T-helper 1 cell treated with Interleukin-12 subunit alpha and Interleukin-12 subunit beta and Interleukin-4 antibody, amounts not matched to agents 30 ng/mL and 1 ng/mL, for 36 hours (primary cell): ENCODE measurements at regions not wholly inside any gene's neighbourhood (a gene's known extent, or its start where the extent isn't known, plus 50 kb on each side); places are given as distances from the start of the nearest gene placed in this dataset.

Experiments used
- intact Hi-C: fragments of 100-400 bp; cut with micrococcal nuclease; formaldehyde crosslinking; loops from one replicate; pipeline ENCODE4 v1.15.1; 2024

DNA sequence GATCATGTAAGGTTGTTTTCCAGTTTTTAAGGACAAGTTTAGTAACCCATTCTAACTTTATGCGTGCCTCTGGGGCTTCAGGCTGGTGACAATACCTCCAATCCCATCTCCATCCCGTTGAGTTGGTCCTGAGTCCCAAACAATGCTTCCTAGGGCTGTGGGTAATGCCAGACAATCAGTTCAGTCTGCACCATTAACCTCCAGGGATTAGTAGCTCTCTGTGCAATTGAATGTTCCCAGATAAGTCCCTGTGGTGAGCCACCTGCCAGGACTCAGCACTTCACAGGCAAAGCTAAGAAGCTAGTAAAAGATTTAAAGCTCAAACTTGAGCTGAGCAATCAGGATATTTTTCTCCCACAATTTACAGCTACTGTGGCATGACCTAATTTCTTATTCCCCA is 462.2 kb upstream of the PTBP2 start:
- intact Hi-C loops, result no loop called here

- intact Hi-C loops, result no loop called here
Measured at GRCh38 chr1:96281491-96281890, 440.1 kb upstream of the PTBP2 start.

- intact Hi-C loops, result no loop called here
Measured at GRCh38 chr1:96290033-96290432, 431.6 kb upstream of the PTBP2 start.

DNA sequence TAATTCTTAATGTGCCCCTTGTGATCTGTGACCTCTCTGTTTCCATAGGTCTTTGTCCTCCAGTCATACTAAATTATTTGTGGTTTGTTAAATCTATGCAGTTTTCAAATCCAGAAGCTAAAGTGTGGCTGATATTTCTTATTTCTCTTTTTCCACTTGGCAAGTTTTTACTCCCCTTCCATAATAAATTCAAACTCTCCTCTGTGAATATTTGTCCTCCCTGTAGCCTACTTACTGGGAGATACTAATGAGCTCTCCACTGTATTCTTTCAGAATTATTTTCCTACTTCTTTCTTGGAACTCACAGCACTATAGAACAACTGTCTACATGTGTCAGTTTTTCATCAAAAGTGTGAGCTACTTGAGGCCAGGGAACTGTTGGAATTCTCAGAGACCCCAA is 430.8 kb upstream of the PTBP2 start:
- intact Hi-C loops, result no loop called here

- intact Hi-C loops, result no loop called here
Measured at GRCh38 chr1:96291468-96291867, 430.1 kb upstream of the PTBP2 start.

- intact Hi-C loops, result no loop called here
Measured at GRCh38 chr1:96292141-96292540, 429.4 kb upstream of the PTBP2 start.

GRCh38 chr1:96296991-96297390 is 424.6 kb upstream of the PTBP2 start:
- intact Hi-C loops, result no loop called here

GRCh38 chr1:96306809-96307560 is 414.6 kb upstream of the PTBP2 start:
- intact Hi-C loops, result no loop called here

- intact Hi-C loops, result no loop called here
Measured at GRCh38 chr1:96308314-96308713, 413.3 kb upstream of the PTBP2 start.

DNA sequence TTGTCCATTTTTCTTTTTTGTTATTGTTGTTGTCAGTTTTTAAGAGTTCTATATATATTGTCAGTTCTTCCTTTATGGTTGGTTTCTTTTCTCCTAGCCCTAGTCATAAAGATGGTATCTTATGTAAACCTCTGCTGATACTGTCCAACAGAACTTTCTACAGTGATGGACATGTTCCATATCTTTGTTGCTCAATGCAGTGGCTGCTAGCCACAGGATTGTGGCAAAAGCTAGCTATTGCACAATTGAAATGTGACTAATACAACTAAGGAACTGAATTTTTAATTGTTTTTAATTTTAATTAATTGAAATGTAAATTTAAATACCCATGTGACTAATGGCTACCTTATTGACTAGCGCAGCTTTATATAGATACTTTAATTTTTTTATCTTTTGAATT is 411.8 kb upstream of the PTBP2 start:
- intact Hi-C loops, result no loop called here

- intact Hi-C loops, result no loop called here
Measured at GRCh38 chr1:96313216-96313615, 408.4 kb upstream of the PTBP2 start.

DNA sequence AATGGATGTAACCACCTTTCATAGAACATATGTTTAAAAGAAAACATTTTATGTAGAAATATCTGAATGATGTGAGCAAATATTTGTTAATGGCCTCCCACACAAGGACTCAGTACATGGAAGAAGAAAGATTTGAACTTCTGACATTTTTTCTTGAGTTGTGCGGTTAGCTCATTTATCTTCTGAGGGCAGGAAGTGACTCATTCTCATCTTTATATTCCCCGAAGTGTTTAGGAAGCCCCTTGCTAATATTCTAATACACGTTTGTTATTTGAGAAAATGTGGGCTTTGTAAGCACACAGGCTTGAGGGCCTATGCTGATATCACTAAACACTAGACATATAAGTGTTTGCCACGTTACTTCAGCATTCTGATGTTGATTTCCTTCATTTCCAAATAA is 392.5 kb upstream of the PTBP2 start:
- intact Hi-C loops, result no loop called here

GRCh38 chr1:96331596-96331995 is 390.0 kb upstream of the PTBP2 start:
- intact Hi-C loops, result no loop called here

DNA sequence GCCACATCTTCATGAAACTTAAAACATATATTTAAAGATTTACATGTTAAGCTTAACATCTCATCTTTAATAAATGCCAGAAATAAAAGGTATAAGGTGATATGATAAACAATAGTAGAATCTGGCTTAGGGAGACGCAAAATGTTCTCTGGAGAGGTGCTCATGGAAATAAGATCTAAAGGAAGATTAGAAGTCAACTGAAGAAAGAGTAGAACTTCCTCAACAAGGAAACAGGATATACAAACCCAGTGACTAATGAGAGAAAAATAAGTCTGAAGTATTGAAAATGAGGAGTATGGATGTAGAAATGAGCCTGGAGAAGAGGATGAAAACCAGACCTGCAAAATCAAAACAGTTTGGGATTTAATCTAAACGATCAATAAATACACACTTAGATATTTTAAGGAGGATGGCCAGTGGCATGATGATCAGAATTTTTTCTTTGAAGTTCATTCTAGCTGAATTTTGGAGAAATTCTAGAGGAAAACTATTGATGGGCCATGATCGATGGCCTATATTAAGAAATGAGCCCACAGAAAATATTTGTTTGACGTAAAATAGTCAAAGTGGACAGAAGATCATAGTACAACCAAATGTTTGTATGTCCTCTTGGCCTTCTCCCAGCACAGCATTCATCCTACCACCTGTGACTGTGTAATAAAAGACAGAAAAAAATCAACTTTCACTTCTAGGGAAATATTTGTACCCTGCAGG is 387.9 kb upstream of the PTBP2 start:
- intact Hi-C loops, result no loop called here

DNA sequence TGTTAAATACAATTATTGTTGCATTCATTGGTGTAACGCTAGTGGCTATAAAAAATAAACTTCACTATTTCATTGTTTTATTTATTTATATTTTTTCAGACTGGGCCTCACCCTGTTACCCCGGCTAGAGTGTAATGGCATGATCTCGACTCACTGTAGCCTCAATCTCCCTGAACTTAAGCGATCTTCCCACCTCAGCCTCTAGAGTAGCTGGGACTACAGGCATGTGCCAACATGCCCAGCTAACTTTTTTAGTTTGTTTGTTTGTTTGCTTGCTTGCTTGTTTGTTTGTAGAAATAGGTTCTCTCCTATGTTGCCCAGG is 387.4 kb upstream of the PTBP2 start:
- intact Hi-C loops, result no loop called here

DNA sequence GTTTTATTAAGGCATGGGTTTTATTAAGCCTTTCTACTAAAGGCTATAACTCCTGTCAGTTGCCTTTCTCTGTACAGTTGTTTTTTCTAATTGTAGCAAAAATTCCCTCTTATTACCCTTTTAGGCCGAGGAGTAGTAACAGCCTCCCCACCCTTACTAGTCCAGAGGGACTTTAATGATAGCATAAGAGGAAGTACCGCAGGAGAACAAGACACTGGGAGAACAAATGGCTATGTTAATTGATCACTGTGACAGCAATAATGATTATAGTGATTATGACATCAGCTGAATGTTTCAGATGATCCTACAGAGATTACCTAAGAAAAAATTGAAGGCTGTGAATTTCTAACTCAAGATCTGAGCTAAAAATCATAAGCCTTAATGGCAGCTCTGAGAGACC is 383.0 kb upstream of the PTBP2 start:
- intact Hi-C loops, result no loop called here

DNA sequence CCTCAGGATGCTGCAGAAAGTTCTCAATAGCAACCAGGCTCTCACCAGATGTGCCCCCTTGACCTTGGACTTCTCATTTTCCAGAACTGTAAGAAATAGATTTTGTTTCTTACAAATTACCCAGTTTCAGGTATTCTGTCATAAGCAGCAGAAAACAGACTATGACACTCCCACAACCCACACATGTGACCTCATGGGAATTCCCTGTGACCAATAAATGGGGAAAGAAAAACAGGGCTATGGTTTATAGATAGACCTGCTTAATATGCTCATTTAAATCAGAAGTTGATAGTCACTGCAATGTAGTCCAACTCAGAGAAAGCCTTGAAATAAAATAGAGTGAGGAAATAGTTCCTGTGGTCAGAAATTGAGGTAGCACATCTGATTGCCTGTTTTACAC is 380.9 kb upstream of the PTBP2 start:
- intact Hi-C loops, result no loop called here

GRCh38 chr1:96346719-96347118 is 374.9 kb upstream of the PTBP2 start:
- intact Hi-C loops, result no loop called here

GRCh38 chr1:96349896-96350295 is 371.7 kb upstream of the PTBP2 start:
- intact Hi-C loops, result no loop called here

GRCh38 chr1:96352733-96353132 is 368.9 kb upstream of the PTBP2 start:
- intact Hi-C loops, result no loop called here

DNA sequence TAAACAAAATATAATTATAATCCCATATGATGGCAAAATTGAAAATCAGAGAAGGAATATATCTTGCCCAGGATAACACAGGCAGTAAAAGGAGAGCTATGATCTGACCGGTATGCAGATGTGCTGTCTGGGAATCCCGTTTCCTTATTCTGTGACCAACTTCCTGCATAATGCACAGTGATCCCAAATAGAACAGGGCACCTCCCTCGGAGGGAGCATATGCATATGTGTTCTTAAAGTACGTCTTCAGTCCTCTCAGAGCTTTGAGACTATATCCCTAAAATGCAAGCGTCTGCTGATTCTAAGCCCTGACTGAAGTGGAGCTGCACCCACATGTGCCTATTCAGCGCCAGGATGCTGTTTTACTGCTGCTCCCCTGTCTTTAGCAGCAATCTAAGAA is 366.1 kb upstream of the PTBP2 start:
- intact Hi-C loops, result no loop called here

DNA sequence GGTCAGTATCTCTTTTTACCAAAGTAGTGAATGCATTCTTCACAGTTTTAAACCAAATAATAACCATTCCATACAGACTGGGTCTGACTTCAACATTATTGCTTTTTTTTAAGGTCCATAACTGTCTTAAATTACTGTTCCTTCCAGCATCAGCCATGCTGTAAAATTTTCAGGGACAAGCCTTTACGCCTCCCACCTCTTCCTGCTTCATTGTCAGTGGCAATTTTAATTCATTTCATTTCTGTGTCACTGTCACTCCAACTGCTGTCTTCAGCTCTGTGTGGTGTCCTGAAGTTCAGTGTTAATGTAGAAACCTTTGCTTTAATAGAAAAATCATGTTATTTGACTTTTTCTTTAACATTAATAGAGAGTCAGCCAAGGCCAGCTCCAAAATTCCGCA is 365.6 kb upstream of the PTBP2 start:
- intact Hi-C loops, result no loop called here

- intact Hi-C loops, result no loop called here
Measured at GRCh38 chr1:96357141-96357765, 364.3 kb upstream of the PTBP2 start.
